ENCODE measurements at regions not wholly inside any gene's neighbourhood (a gene's known extent, or its start where the extent isn't known, plus 50 kb on each side); places are given as distances from the start of the nearest gene placed in this dataset.

DNA sequence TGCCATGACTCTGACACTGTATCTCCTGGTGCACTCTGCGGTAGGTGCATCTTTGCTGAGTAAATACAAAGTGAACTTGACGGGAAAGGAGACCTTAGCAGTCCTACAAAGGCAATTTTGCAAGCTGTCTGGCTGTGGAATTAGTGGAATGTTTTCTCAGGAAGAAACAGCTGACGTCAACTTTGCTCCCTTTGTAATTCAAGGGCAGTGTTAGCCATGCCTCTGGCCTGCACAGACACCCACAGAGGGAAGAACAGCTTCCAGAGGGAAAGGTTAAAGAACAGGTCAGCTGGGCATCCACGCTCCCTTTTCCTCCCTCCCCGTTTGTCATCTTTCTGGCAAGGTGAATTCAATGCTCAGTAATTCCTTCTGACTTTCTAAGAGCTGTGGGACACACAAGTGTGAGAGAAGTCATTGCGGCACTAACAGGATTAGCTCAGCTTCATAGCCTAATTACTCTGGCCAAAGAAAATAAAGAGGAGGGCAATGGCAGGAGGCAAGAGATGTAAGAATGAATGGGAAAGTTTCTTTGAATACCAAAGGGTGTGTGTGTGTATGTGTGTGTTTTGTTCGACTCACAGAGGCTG is 476.9 kb upstream of the GOT2 start:
- no peak overlapping the region for H3K4me3 ChIP-seq (ENCODE audit: low read depth, low read length)
- no peak for DNase-seq (ENCODE audit: low read depth)
- TF ChIP-seq, protein P1, sequence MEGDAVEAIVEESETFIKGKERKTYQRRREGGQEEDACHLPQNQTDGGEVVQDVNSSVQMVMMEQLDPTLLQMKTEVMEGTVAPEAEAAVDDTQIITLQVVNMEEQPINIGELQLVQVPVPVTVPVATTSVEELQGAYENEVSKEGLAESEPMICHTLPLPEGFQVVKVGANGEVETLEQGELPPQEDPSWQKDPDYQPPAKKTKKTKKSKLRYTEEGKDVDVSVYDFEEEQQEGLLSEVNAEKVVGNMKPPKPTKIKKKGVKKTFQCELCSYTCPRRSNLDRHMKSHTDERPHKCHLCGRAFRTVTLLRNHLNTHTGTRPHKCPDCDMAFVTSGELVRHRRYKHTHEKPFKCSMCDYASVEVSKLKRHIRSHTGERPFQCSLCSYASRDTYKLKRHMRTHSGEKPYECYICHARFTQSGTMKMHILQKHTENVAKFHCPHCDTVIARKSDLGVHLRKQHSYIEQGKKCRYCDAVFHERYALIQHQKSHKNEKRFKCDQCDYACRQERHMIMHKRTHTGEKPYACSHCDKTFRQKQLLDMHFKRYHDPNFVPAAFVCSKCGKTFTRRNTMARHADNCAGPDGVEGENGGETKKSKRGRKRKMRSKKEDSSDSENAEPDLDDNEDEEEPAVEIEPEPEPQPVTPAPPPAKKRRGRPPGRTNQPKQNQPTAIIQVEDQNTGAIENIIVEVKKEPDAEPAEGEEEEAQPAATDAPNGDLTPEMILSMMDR (IDR thresholded peaks at IDR 0.05; ENCODE audit: control insufficient read depth, extremely low read depth, insufficient read depth), result no peak

DNA sequence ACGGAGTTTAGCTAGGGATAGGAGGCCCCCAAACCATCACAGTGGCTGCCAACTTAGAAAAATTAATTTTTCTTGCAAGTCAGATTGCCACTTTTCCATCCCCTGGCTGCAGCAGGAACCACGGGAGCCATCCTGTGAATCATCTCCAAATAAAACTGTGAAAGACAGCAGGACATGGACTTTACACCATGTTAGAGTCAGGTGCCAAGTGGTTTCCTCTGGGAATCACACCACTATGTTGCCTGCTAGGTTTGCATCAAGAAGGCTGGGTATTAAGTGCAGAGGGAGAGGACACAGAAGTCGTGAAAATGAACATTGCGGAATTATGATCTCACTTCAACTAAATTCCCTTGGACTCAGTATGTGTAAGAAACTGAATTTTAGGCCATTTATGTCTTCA is 471.3 kb upstream of the GOT2 start:
- H3K4me3 ChIP-seq (ENCODE audit: low read depth, low read length), result no peak overlapping the region
- TF ChIP-seq, protein P1 (IDR thresholded peaks at IDR 0.05; ENCODE audit: control insufficient read depth, extremely low read depth, insufficient read depth), result no peak
- no peak for DNase-seq (ENCODE audit: low read depth)

DNA sequence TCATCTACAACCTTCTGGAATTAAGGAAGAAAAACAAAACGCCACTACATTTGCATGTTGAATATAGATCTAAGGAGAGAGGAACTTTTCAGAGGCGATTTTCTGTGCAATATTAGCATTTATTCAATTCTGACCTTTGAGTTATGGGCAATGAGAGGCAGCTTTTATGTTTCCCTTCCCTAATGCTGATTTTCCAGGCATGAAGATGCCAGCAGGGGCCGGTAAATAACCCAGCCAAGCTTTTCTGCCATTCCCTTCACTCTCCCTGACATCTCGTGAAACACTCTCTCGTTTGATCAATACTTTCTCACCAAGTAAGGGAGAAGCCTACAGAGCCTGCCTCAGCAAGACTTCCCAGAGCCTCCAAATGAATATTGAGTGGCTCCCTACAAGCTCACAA is 470.5 kb upstream of the GOT2 start:
- TF ChIP-seq, protein P1 (IDR thresholded peaks at IDR 0.05; ENCODE audit: control insufficient read depth, extremely low read depth, insufficient read depth), result no peak
- DNase-seq (ENCODE audit: low read depth), result no peak
- no peak overlapping the region for H3K4me3 ChIP-seq (ENCODE audit: low read depth, low read length)

DNA sequence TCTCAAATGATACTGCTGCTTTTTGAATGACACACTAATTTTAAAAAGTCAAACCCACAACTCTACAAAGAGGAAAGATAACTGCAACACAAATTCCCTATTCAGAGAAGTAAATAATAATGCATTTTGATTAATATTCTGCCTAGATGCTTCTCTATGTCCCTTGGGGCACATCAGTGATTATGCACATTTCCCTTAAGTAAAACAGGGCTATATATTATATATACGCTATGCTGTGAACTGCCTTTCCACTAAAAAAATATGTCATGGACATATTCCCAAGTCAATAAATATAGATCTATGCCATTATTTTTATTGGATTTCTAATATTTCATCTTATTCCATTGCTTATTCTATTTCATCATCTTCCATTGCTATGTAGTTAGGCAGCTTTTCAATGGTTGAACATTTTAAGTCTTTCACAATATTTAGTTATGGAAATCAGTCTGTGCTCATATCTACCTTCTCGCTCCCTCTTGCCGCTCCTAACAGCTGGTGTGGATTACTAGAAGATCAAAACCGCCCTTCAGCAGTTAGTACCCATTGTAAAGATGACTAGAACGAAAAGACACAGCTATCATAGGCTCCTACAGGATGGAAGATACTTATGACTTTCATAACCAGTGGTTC is 468.2 kb upstream of the GOT2 start:
- no peak overlapping the region for H3K4me3 ChIP-seq (ENCODE audit: low read depth, low read length)
- no peak for DNase-seq (ENCODE audit: low read depth)
- TF ChIP-seq, protein P1 (IDR thresholded peaks at IDR 0.05; ENCODE audit: control insufficient read depth, extremely low read depth, insufficient read depth), result no peak

DNA sequence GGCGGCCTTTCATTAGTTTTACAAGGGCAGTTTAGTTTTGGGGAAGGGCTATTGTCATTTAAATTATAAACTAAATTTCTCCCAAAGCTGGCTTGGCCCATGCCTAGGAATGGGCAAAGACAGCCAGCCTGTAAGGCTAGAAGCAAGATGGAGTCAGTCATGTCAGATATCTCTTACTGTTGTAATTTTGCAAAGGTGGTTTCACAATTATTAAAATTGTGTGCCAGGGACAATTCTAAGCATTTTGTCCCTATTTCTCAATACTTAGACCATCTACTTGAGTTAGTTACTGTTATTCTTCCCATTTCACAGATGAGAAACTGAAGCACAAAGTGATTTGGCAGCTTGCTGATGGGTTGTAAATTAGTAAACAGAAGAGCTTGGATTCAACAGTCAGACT is 467.7 kb upstream of the GOT2 start:
- TF ChIP-seq, protein P1 (IDR thresholded peaks at IDR 0.05; ENCODE audit: control insufficient read depth, extremely low read depth, insufficient read depth), result no peak
- DNase-seq (ENCODE audit: low read depth), result no peak

DNA sequence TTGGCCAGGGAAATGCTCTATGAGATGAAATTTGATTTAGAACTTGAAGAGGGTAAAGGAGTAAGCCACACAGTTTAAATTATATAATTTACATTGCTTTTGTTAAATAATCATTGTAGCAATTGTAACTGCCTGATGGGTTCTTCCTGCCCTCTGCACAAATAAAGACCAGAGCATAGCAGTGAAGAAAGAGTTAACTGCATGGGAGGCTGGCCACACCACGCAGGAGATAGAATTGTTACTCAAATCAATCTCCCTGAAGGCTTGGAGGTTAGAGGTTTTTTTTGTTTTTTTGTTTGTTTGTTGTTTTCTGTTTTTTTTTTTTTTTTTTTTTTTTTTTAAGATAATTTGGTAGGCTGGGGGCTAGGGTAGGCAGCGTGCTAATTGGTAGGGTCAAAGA is 467.0 kb upstream of the GOT2 start:
- H3K4me3 ChIP-seq (ENCODE audit: low read depth, low read length), result no peak overlapping the region
- no peak for DNase-seq (ENCODE audit: low read depth)
- TF ChIP-seq, protein P1 (IDR thresholded peaks at IDR 0.05; ENCODE audit: control insufficient read depth, extremely low read depth, insufficient read depth), result no peak

More for the DNA sequence above, 467.7 kb upstream of the GOT2 start:
- no peak overlapping the region for H3K4me3 ChIP-seq (ENCODE audit: low read depth, low read length)

DNA sequence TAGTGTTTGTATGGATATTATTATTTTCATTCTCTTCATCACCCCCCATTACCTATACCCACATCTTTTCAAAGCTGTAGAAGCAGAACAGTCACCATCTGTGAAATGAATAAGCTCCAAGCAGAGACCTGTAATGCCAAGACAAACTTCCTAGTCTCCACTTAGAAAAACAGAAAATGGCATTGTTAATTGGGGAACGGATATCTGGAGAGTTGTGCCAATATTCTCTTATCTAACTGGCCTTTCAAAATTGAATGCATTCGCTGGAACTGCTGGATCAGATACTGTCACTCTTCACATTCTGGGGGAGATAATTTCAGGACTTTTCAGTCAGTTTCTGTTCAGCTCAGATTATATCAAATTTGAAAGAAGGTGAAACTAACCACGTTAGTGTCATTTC is 464.4 kb upstream of the GOT2 start:
- TF ChIP-seq, protein P1 (IDR thresholded peaks at IDR 0.05; ENCODE audit: control insufficient read depth, extremely low read depth, insufficient read depth), result no peak
- no peak overlapping the region for H3K4me3 ChIP-seq (ENCODE audit: low read depth, low read length)
- no peak for DNase-seq (ENCODE audit: low read depth)

All from LNCaP clone FGC (cell line).